IMR-90 (cell line): ENCODE measurements at regions not wholly inside any gene's neighbourhood (a gene's known extent, or its start where the extent isn't known, plus 50 kb on each side); places are given as distances from the start of the nearest gene placed in this dataset.

Experiments
- ATAC-seq: fragments of 200-7000 bp; cut with Tn5 transposase; 2 replicates; pipeline ENCODE4 v1.9.1; 2020; ENCODE audit warnings: low read depth, mild to moderate bottlenecking, moderate library complexity
- BruUV-seq: library from RNA; stranded (reverse); fragments of 400-500 nt; replicated peaks from 2 replicates; lab custom pipeline; 2021; lab: Mats Ljungman, UMichigan
- CTCF ChIA-PET: fragments of 300-600 bp; formaldehyde crosslinking; extraction: SDS; loops from one replicate; lab custom pipeline; 2021; ENCODE audit warnings: antibody characterized with exemption; lab: Yijun Ruan, JAX
- POLR2A ChIA-PET: fragments of 300-600 bp; sonication (Branson Sonifier 250); formaldehyde crosslinking; loops from one replicate; lab custom pipeline; 2022; ENCODE audit warnings: antibody characterized with exemption; ENCODE audit not compliant: unreplicated experiment; lab: Charles Lee
- DNase-seq: peaks from one replicate; pipeline ENCODE4 v3.0.0; 2013
- H2AFZ ChIP-seq: replicated peaks from 2 replicates; pipeline ENCODE3; 2013; ENCODE audit warnings: low read length, mild to moderate bottlenecking; ENCODE audit not compliant: poor library complexity
- H2AK5ac ChIP-seq: 2 replicates; pipeline ENCODE4 v1.6.1; 2013; ENCODE audit warnings: low read depth, low read length, inconsistent platforms
- H2AK9ac ChIP-seq: replicated peaks from 2 replicates; pipeline ENCODE3; 2013; ENCODE audit warnings: mild to moderate bottlenecking, low read depth, low read length, moderate library complexity; ENCODE audit not compliant: poor library complexity
- H2BK120ac ChIP-seq: 2 replicates; pipeline ENCODE4 v1.6.1; 2013; ENCODE audit warnings: low read depth, low read length, inconsistent platforms
- H2BK15ac ChIP-seq: 3 replicates; pipeline ENCODE4 v1.6.1; 2013; ENCODE audit warnings: low read depth, low read length, inconsistent platforms
- H2BK20ac ChIP-seq: 2 replicates; pipeline ENCODE4 v1.6.1; 2013; ENCODE audit warnings: low read depth, mild to moderate bottlenecking, inconsistent platforms, low read length, moderate library complexity
- H2BK5ac ChIP-seq: 2 replicates; pipeline ENCODE4 v1.6.1; 2013; ENCODE audit warnings: mild to moderate bottlenecking, low read depth, low read length, inconsistent platforms; ENCODE audit not compliant: poor library complexity, severe bottlenecking
- H3K14ac ChIP-seq: replicated peaks from 2 replicates; pipeline ENCODE4 v1.6.1; 2013; ENCODE audit warnings: low read depth, low read length, inconsistent platforms
- H3K18ac ChIP-seq: 2 replicates; pipeline ENCODE4 v1.6.1; 2013; ENCODE audit warnings: low read depth, low read length, control low read depth
- H3K23ac ChIP-seq: 2 replicates; pipeline ENCODE4 v1.6.1; 2013; ENCODE audit warnings: low read depth, low read length, inconsistent platforms
- H3K27ac ChIP-seq: 2 replicates; pipeline ENCODE4 v1.5.1; 2013; ENCODE audit warnings: mild to moderate bottlenecking, control low read depth, low read length; ENCODE audit not compliant: insufficient read depth
- H3K27me3 ChIP-seq: 2 replicates; pipeline ENCODE4 v1.6.1; 2013; ENCODE audit warnings: low read length; ENCODE audit not compliant: control insufficient read depth, insufficient read depth
- H3K36me3 ChIP-seq: 2 replicates; pipeline ENCODE4 v1.6.1; 2013; ENCODE audit warnings: low read length, mixed read lengths; ENCODE audit not compliant: control insufficient read depth, insufficient read depth
- H3K4ac ChIP-seq: 2 replicates; pipeline ENCODE4 v1.6.1; 2013; ENCODE audit warnings: low read depth, low read length, inconsistent platforms
- H3K4me1 ChIP-seq: 2 replicates; pipeline ENCODE4 v1.6.1; 2013; ENCODE audit warnings: low read length, mixed read lengths; ENCODE audit not compliant: control insufficient read depth, insufficient read depth
- H3K4me2 ChIP-seq: 2 replicates; pipeline ENCODE4 v1.6.1; 2013; ENCODE audit warnings: low read depth, mild to moderate bottlenecking, control low read depth, low read length, moderate library complexity
- H3K4me3 ChIP-seq: 2 replicates; pipeline ENCODE4 v1.5.1; 2013; ENCODE audit warnings: low read depth, mild to moderate bottlenecking, control low read depth, low read length, moderate library complexity; ENCODE audit not compliant: insufficient read depth
- H3K56ac ChIP-seq: 2 replicates; pipeline ENCODE4 v1.6.1; 2013; ENCODE audit warnings: low read length, inconsistent platforms; ENCODE audit not compliant: insufficient read depth; ENCODE audit errors: extremely low read depth
- H3K79me1 ChIP-seq, 2 experiments: 2 replicates each; pipeline ENCODE4 v1.6.1; 2013; ENCODE audit warnings: low read length in 2 of 2, inconsistent platforms in 1 of 2, low read depth in 1 of 2
- H3K9ac ChIP-seq: 2 replicates; pipeline ENCODE4 v1.6.1; 2013; ENCODE audit warnings: low read depth, low read length, control low read depth
- H3K9me1 ChIP-seq: 2 replicates; pipeline ENCODE4 v1.6.1; 2013; ENCODE audit warnings: low read length, inconsistent platforms; ENCODE audit not compliant: insufficient read depth
- H3K9me3 ChIP-seq: 2 replicates; pipeline ENCODE4 v1.6.1; 2013; ENCODE audit warnings: low read length; ENCODE audit not compliant: control insufficient read depth, insufficient read depth
- H4K20me1 ChIP-seq: 2 replicates; pipeline ENCODE4 v1.6.1; 2013; ENCODE audit warnings: low read length, inconsistent platforms; ENCODE audit not compliant: insufficient read depth
- H4K5ac ChIP-seq: 2 replicates; pipeline ENCODE4 v1.6.1; 2013; ENCODE audit warnings: mild to moderate bottlenecking, low read depth, low read length, control low read depth
- H4K8ac ChIP-seq, 2 experiments: 2 replicates each; pipeline ENCODE4 v1.6.1; 2013; ENCODE audit warnings: low read depth in 2 of 2, low read length in 2 of 2, control low read depth in 1 of 2, inconsistent platforms in 1 of 2
- H4K91ac ChIP-seq: 2 replicates; pipeline ENCODE4 v1.6.1; 2013; ENCODE audit warnings: low read depth, low read length, inconsistent platforms; ENCODE audit not compliant: insufficient read depth
- BHLHE40 ChIP-seq: fragments of 150-350 bp; IDR thresholded peaks from 2 replicates; pipeline ENCODE4 v1.6.1; 2016; ENCODE audit warnings: mild to moderate bottlenecking, low read depth, low read length
- CEBPB ChIP-seq: IDR thresholded peaks from 2 replicates; pipeline ENCODE4 v1.6.1; 2012; ENCODE audit warnings: low read depth, low read length, improper control_type of control experiment
- CHD1 ChIP-seq: IDR thresholded peaks from 2 replicates; pipeline ENCODE4 v1.6.1; 2012; ENCODE audit warnings: low read depth, low read length, improper control_type of control experiment
- FOS ChIP-seq: fragments of 150-350 bp; IDR thresholded peaks from 2 replicates; pipeline ENCODE4 v1.6.1; 2016; ENCODE audit warnings: low read depth, low read length
- MAFK ChIP-seq: IDR thresholded peaks from 2 replicates; pipeline ENCODE4 v1.6.1; 2012; ENCODE audit warnings: low read depth, low read length, improper control_type of control experiment
- MAZ ChIP-seq: IDR thresholded peaks from 2 replicates; pipeline ENCODE4 v1.6.1; 2012; ENCODE audit warnings: low read depth, mild to moderate bottlenecking, low read length, improper control_type of control experiment, moderate library complexity, borderline replicate concordance
- MXI1 ChIP-seq: IDR thresholded peaks from 2 replicates; pipeline ENCODE4 v1.6.1; 2012; ENCODE audit warnings: low read depth, mild to moderate bottlenecking, low read length, moderate library complexity, borderline replicate concordance
- NFE2L2 ChIP-seq: fragments of 150-350 bp; IDR thresholded peaks from 2 replicates; pipeline ENCODE4 v1.6.1; 2016; ENCODE audit warnings: low read depth, mild to moderate bottlenecking, low read length
- POLR2A ChIP-seq: IDR thresholded peaks from 2 replicates; pipeline ENCODE4 v1.6.1; 2012; ENCODE audit warnings: mild to moderate bottlenecking, low read depth, low read length
- RAD21 ChIP-seq: IDR thresholded peaks from 2 replicates; pipeline ENCODE4 v1.6.1; 2012; ENCODE audit warnings: low read length, improper control_type of control experiment
- RCOR1 ChIP-seq: IDR thresholded peaks from 2 replicates; pipeline ENCODE4 v1.6.1; 2012; ENCODE audit warnings: mild to moderate bottlenecking, low read length, improper control_type of control experiment; ENCODE audit not compliant: insufficient replicate concordance
- RFX5 ChIP-seq: IDR thresholded peaks from 2 replicates; pipeline ENCODE4 v1.8.0; 2012; ENCODE audit warnings: low read depth, mild to moderate bottlenecking, low read length, moderate library complexity
- SMC3 ChIP-seq: fragments of 150-350 bp; IDR thresholded peaks from 2 replicates; pipeline ENCODE4 v1.6.1; 2016; ENCODE audit warnings: low read depth, mild to moderate bottlenecking, antibody characterized with exemption, low read length, moderate library complexity
- WGBS, 2 experiments: methylation state at CpG; one replicate each; pipeline versions ENCODE4 v1.1.5 to v1.1.7; 2013; ENCODE audit warnings: missing lambda C conversion rate in 2 of 2; ENCODE audit not compliant: insufficient read length in 1 of 2; ENCODE audit errors: extremely low coverage in 2 of 2; 5-methylcytosine and 5-hydroxymethylcytosine counted together
- dilution Hi-C: fragments of 300-500 bp; cut with HindIII; formaldehyde crosslinking; loops from one replicate; pipeline ENCODE4 v1.14.3; 2018; ENCODE audit warnings: low sequenced_read_pairs; ENCODE audit not compliant: unreplicated experiment
- in situ Hi-C: fragments of 300-500 bp; cut with MboI; formaldehyde crosslinking; loops from 3 replicates; pipeline ENCODE4 v1.14.3; 2019; ENCODE audit warnings: low sequenced_read_pairs, inconsistent platforms, mixed read lengths
- intact Hi-C: fragments of 100-400 bp; cut with micrococcal nuclease; formaldehyde crosslinking; loops from 2 replicates; pipeline ENCODE4 v1.10.0; 2022
- TF ChIP-seq, protein P1 (sequence below): fragments of 150-350 bp; IDR thresholded peaks from 2 replicates; pipeline ENCODE4 v1.6.1; 2016; ENCODE audit warnings: low read depth, mild to moderate bottlenecking, low read length, moderate library complexity, borderline replicate concordance
- TF ChIP-seq, protein P2 (sequence below): fragments of 150-350 bp; IDR thresholded peaks from 2 replicates; pipeline ENCODE4 v1.6.1; 2017; ENCODE audit warnings: mild to moderate bottlenecking, antibody characterized with exemption, low read length, low read depth
- TF ChIP-seq, protein P3 (sequence below): conservative IDR thresholded peaks from 2 replicates; pipeline ENCODE4 v1.5.1; 2012; ENCODE audit warnings: mild to moderate bottlenecking, low read depth, low read length, improper control_type of control experiment

DNA sequence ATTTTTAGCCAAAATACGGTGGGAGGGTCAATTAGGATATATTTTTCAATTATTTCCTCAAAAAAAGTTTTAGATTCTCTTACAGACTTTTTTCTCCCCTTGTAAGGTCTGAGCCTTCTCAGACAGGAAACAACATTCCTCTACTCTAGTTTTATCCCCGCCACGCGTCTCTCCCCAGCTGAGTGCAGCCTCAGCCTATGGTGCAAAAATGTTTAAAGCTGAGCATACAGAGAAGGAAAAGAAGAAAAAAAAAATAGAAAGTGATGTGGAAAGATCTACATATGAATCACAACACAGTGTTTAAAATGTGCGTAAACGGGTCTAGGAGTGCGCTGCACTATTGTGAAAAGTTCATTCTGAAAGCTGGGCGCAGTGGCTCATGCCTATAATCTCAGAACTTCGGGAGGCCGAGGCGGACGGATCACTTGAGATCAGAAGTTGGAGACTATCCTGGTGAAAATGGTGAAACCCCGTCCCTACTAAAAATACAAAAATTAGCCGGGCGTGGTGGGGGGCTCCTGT is 159.0 kb downstream of the TRIM27 start:
- Histone ChIP-seq H3K4me1 (no peaks in the 10 kb centered on the region), H3K56ac (no peak overlapping the region), H2BK15ac (no peak overlapping the region), H3K9ac (no peak overlapping the region), H2AK5ac (no peak overlapping the region), H2AK9ac (no peak overlapping the region), H2AFZ (no peak overlapping the region), H2BK120ac (no peak overlapping the region), H3K27ac (no peak overlapping the region), H3K4me3 (no peak overlapping the region), H4K8ac (no peak overlapping the region), H2BK5ac (no peak overlapping the region), H3K14ac (no peak overlapping the region), H4K5ac (no peak overlapping the region), H3K79me1 (no peaks in the 10 kb centered on the region), H3K4me2 (no peak overlapping the region), H4K20me1 (no peaks in the 10 kb centered on the region), H2BK20ac (no peak overlapping the region), H3K9me1 (no peaks in the 10 kb centered on the region), H3K36me3 (no peaks in the 10 kb centered on the region), H4K91ac (no peak overlapping the region), H3K4ac (no peak overlapping the region), H3K18ac (no peak overlapping the region), H3K23ac (no peak overlapping the region), H3K9me3 (no peaks in the 10 kb centered on the region), H3K27me3 (peaks cover 20% of the 10 kb centered on the region)
- dilution Hi-C loops (no loop called here), intact Hi-C loops (no loop called here), in situ Hi-C loops (no loop called here)
- TF ChIP-seq CEBPB (no peak), SMC3 (no peak), NFE2L2 (no peak), RAD21 (no peak), CHD1 (no peak), FOS (no peak), POLR2A (no peak), RFX5 (no peak), MAFK (no peak), MXI1 (no peak), BHLHE40 (no peak), MAZ (no peak), RCOR1 (no peak)
- TF ChIP-seq, protein P1, sequence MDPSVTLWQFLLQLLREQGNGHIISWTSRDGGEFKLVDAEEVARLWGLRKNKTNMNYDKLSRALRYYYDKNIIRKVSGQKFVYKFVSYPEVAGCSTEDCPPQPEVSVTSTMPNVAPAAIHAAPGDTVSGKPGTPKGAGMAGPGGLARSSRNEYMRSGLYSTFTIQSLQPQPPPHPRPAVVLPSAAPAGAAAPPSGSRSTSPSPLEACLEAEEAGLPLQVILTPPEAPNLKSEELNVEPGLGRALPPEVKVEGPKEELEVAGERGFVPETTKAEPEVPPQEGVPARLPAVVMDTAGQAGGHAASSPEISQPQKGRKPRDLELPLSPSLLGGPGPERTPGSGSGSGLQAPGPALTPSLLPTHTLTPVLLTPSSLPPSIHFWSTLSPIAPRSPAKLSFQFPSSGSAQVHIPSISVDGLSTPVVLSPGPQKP: no peak
- TF ChIP-seq, protein P2, sequence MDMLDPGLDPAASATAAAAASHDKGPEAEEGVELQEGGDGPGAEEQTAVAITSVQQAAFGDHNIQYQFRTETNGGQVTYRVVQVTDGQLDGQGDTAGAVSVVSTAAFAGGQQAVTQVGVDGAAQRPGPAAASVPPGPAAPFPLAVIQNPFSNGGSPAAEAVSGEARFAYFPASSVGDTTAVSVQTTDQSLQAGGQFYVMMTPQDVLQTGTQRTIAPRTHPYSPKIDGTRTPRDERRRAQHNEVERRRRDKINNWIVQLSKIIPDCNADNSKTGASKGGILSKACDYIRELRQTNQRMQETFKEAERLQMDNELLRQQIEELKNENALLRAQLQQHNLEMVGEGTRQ: no peak
- TF ChIP-seq, protein P3, sequence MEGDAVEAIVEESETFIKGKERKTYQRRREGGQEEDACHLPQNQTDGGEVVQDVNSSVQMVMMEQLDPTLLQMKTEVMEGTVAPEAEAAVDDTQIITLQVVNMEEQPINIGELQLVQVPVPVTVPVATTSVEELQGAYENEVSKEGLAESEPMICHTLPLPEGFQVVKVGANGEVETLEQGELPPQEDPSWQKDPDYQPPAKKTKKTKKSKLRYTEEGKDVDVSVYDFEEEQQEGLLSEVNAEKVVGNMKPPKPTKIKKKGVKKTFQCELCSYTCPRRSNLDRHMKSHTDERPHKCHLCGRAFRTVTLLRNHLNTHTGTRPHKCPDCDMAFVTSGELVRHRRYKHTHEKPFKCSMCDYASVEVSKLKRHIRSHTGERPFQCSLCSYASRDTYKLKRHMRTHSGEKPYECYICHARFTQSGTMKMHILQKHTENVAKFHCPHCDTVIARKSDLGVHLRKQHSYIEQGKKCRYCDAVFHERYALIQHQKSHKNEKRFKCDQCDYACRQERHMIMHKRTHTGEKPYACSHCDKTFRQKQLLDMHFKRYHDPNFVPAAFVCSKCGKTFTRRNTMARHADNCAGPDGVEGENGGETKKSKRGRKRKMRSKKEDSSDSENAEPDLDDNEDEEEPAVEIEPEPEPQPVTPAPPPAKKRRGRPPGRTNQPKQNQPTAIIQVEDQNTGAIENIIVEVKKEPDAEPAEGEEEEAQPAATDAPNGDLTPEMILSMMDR: no peak
- DNase-seq (no peak), ATAC-seq (no peak)
- 80% methylated on average over 1 of the region's 15 CpGs; no CpG with 5 or more reads in 1 of the 2 experiments for WGBS, 2 experiments
- no TSS peak for BruUV-seq
- ChIA-PET POLR2A (no interaction called here), CTCF (no interaction called here)
